HG03060 (cell line): ENCODE measurements at regions not wholly inside any gene's neighbourhood (a gene's known extent, or its start where the extent isn't known, plus 50 kb on each side); places are given as distances from the start of the nearest gene placed in this dataset.

ENCODE experiments used
- ATAC-seq: cut with Tn5 transposase; IDR thresholded peaks from one replicate; pipeline ENCODE4 v1.9.1; 2021; ENCODE audit warnings: low read depth, moderate number of reproducible peaks; ENCODE audit not compliant: unreplicated experiment

GRCh38 chr13:30128095-30128494 is 179.3 kb downstream of the KATNAL1 start:
- ATAC-seq = no peak

- ATAC-seq = no peak
Measured at GRCh38 chr13:30126903-30127428, 180.4 kb downstream of the KATNAL1 start.

- no peak for ATAC-seq
Measured at GRCh38 chr13:30125422-30126073, 181.8 kb downstream of the KATNAL1 start.

GRCh38 chr13:30124131-30124768 is 183.1 kb downstream of the KATNAL1 start:
- no peak for ATAC-seq

GRCh38 chr13:30123575-30123974 is 183.8 kb downstream of the KATNAL1 start:
- no peak for ATAC-seq

GRCh38 chr13:30121666-30122065 is 185.7 kb downstream of the KATNAL1 start:
- no peak for ATAC-seq

- ATAC-seq = no peak
Measured at GRCh38 chr13:30121244-30121643, 186.1 kb downstream of the KATNAL1 start.

- no peak for ATAC-seq
Measured at GRCh38 chr13:30120133-30120822, 187.1 kb downstream of the KATNAL1 start.

GRCh38 chr13:30119476-30119875 is 187.9 kb downstream of the KATNAL1 start:
- no peak for ATAC-seq

- ATAC-seq = no peak
Measured at GRCh38 chr13:30116379-30116778, 191.0 kb downstream of the KATNAL1 start.

GRCh38 chr13:30115257-30115600 is 192.1 kb downstream of the KATNAL1 start:
- ATAC-seq = no peak

- no peak for ATAC-seq
Measured at GRCh38 chr13:30114571-30115256, 192.6 kb downstream of the KATNAL1 start.

GRCh38 chr13:30113983-30114570 is 193.3 kb downstream of the KATNAL1 start:
- ATAC-seq = no peak

- no peak for ATAC-seq
Measured at GRCh38 chr13:30113551-30113950, 193.8 kb downstream of the KATNAL1 start.

- peak; percentile 42 for ATAC-seq
Measured at GRCh38 chr13:30112602-30113435, 194.5 kb downstream of the KATNAL1 start.

GRCh38 chr13:30111810-30112209 is 195.5 kb downstream of the KATNAL1 start:
- ATAC-seq = no peak

GRCh38 chr13:30110301-30111070 is 196.9 kb downstream of the KATNAL1 start:
- ATAC-seq = no peak

- no peak for ATAC-seq
Measured at GRCh38 chr13:30109471-30110135, 197.7 kb downstream of the KATNAL1 start.

GRCh38 chr13:30108913-30109237 is 198.5 kb downstream of the KATNAL1 start:
- ATAC-seq = no peak
